ENCODE measurements at regions not wholly inside any gene's neighbourhood (a gene's known extent, or its start where the extent isn't known, plus 50 kb on each side); places are given as distances from the start of the nearest gene placed in this dataset.

DNA sequence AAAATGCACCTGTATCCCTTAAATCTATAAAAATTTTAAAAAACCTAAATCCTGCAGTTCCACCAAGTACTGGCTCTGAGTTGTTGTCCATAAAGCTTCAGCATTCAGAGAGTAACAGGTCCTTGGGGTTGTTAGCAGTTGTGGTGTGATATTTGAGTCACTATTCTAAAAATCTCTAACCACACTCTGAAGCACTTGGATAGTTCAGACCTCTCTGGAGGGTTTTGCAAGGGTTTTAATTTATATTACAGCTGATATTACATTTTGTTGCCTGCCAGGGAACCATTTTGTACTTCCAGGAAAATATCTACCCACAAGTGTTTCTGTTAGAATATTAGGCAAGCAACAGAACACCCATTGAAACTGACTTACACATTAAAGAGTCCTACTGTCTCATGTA lies 255.6 kb downstream of the TBL1XR1 start:
- Histone ChIP-seq H3K27ac (no peak overlapping the region), H3K27me3 (no peaks in the 10 kb centered on the region), H3K36me3 (no peaks in the 10 kb centered on the region), H3K9me3 (replicated peaks) (no peaks in the 10 kb centered on the region), H3K4me1 (peaks cover 3% of the 10 kb centered on the region; the same call in 1 of the 2 replicates), H3K4me3 (no peak overlapping the region)
- DNase-seq: no peak

DNA sequence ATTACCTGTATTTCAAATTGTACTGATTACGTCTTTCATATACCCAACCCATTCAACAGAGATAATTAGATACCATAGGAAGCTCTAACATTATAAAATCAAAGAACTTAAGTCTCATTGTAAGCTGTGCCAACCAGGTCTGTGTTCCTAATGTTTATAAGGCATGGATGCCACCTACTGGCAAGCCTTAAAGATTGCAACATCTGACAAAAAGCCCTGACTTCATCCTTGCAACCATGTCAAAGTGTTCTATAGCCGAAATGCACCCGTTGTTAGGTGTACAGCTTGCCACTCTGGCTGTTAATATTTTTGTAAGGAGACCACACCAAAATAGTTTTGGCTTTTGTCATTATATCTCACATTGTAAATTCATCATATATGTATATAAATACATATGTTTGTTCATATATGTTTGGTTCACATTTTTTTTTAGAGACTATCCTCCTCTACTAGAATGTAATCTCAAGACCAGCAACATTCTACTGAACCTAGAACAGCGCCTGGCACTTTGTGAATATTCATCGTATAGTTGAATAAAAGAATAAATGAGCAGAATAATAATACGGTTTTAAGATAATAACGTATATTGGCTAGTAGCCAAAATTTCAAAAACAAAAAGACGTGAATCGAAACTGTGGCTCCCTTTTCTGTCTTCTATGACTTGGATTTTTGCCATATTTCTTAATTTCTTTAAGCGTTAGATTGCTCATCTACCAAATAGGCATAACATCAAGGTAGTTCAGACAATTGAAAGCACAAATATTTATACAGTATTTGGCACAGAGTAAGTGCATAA lies 258.1 kb downstream of the TBL1XR1 start:
- no peaks in the 10 kb centered on the region for H3K27me3 ChIP-seq
- no peak overlapping the region for H3K4me3 ChIP-seq
- no peak overlapping the region for H3K27ac ChIP-seq
- H3K9me3 ChIP-seq (replicated peaks): no peaks in the 10 kb centered on the region
- no peaks in the 10 kb centered on the region for H3K36me3 ChIP-seq
- H3K4me1 ChIP-seq: peaks cover 11% of the 10 kb centered on the region
- peak; percentile 55 to 85 for DNase-seq

DNA sequence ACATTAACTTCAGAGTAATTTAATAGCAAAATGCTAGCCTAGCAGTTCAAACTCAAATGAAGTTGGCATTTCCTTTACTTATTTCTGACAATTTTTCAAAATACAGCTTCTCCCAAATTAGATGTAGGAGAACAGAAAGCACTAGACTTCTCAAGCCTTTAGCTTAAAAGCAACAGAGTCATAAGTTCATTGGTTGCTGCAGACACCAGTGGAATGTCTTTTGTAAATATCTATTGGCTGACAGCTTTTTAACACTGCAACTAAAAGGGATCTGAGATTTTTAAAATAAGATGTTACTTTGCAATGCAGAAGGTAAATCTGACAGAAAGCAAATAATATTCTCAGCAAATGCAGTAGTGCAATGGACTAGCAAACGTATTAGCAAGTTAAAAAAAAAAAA lies 259.3 kb downstream of the TBL1XR1 start:
- H3K4me3 ChIP-seq: no peak overlapping the region
- no peaks in the 10 kb centered on the region for H3K9me3 ChIP-seq (replicated peaks)
- H3K27ac ChIP-seq: no peak overlapping the region
- no peak for DNase-seq
- H3K4me1 ChIP-seq: peaks cover 11% of the 10 kb centered on the region
- H3K27me3 ChIP-seq: no peaks in the 10 kb centered on the region
- H3K36me3 ChIP-seq: no peaks in the 10 kb centered on the region

DNA sequence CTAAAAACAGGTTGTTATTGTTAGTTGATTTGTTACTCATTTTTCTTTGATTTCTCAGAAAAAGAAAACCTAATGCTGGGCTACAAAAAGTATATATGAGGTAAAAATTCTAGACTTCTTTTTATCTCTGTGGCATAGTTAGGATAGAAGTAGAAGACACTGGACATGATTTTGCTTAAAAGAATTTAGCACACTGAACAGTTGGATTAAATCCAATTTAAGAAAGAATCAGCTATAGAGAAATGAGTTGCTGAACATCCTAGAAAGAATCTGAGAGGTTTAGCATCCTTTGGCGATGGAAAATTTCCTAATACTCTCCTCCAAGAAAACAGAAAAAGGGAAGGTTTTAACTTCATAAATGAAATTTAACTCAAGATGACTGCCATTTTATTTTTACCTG lies 259.7 kb downstream of the TBL1XR1 start:
- no peaks in the 10 kb centered on the region for H3K9me3 ChIP-seq (replicated peaks)
- no peaks in the 10 kb centered on the region for H3K36me3 ChIP-seq
- H3K27ac ChIP-seq: no peak overlapping the region
- H3K4me1 ChIP-seq: peaks cover 11% of the 10 kb centered on the region
- H3K27me3 ChIP-seq: no peaks in the 10 kb centered on the region
- no peak overlapping the region for H3K4me3 ChIP-seq
- DNase-seq: no peak

DNA sequence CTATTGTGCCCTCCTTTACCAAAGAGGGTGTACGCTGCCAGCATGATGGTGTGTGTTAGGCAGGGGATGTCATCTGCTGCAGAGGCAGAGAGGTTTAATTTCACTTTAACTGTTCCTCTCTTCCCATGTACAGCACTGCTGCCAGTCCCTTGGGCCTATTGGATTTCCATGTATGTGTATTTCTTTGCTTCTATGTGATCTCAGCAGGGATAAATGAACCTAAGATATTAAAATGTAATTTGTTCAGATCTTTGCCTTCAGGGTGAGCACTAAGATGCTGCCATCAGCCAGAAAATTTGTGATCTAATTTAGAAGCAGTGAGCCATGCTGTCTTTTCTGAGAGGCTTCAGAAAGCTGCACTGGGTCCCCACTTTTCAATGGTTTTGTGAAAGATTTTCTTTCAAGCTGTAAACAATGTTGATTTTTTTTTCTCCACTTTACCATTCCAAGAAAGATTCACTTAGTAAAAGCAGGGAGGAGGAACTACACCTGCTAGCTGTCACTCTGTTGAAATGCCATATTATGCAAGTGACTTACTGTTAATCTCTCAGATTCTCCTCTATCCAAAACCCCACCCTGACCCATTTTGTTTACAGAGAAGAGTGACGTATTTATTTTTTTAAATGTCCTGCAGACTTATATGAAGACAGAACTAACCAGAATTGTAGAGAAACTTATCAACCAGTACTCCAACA lies 261.9 kb downstream of the TBL1XR1 start:
- Histone ChIP-seq H3K4me1 (peaks cover 11% of the 10 kb centered on the region), H3K9me3 (replicated peaks) (no peaks in the 10 kb centered on the region), H3K27me3 (no peaks in the 10 kb centered on the region), H3K4me3 (no peak overlapping the region), H3K36me3 (no peaks in the 10 kb centered on the region), H3K27ac (no peak overlapping the region)
- peak in 1 of 2 experiments; percentile 37 for DNase-seq

- no peak for DNase-seq
Observed at GRCh38 chr3:176934698-176935097, 262.6 kb downstream of the TBL1XR1 start.

GRCh38 chr3:176933704-176934103 lies 263.6 kb downstream of the TBL1XR1 start:
- Histone ChIP-seq H3K9me3 (replicated peaks) (no peaks in the 10 kb centered on the region), H3K27me3 (no peaks in the 10 kb centered on the region), H3K4me3 (no peak overlapping the region), H3K27ac (no peak overlapping the region), H3K4me1 (peaks cover 9% of the 10 kb centered on the region), H3K36me3 (no peaks in the 10 kb centered on the region)
- no peak for DNase-seq

More at GRCh38 chr3:176934698-176935097, 262.6 kb downstream of the TBL1XR1 start:
- H3K9me3 ChIP-seq (replicated peaks): no peaks in the 10 kb centered on the region
- H3K4me3 ChIP-seq: no peak overlapping the region
- H3K27me3 ChIP-seq: no peaks in the 10 kb centered on the region
- H3K36me3 ChIP-seq: no peaks in the 10 kb centered on the region
- H3K27ac ChIP-seq: no peak overlapping the region
- H3K4me1 ChIP-seq: peaks cover 11% of the 10 kb centered on the region

DNA sequence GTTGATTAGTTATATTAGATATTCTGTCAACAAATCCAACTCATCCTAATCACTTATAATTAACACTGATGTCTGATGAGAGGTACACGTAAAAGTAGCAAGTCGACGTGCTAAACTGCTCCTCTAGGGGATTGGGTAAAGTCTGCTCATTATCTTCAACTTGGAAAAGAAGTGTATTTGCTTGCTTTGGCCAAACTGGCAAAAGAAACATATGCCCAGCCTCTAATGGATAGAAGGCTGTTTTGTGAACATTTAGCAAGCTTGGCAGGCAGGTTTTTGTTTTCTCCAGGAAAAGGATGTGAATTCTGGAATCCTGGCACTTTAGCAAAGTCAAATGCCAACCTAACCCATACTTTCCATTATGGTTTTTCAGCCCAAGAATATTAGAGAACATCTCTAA lies 264.8 kb downstream of the TBL1XR1 start:
- Histone ChIP-seq H3K27me3 (no peaks in the 10 kb centered on the region), H3K36me3 (no peaks in the 10 kb centered on the region), H3K27ac (no peak overlapping the region), H3K4me3 (no peak overlapping the region), H3K9me3 (replicated peaks) (no peaks in the 10 kb centered on the region), H3K4me1 (peaks cover 8% of the 10 kb centered on the region)
- DNase-seq: no peak

- Histone ChIP-seq H3K4me3 (no peak overlapping the region), H3K27ac (no peak overlapping the region), H3K9me3 (replicated peaks) (no peaks in the 10 kb centered on the region), H3K4me1 (peaks cover 8% of the 10 kb centered on the region), H3K36me3 (no peaks in the 10 kb centered on the region), H3K27me3 (no peaks in the 10 kb centered on the region)
- no peak for DNase-seq
Observed at GRCh38 chr3:176931991-176932390, 265.3 kb downstream of the TBL1XR1 start.

DNA sequence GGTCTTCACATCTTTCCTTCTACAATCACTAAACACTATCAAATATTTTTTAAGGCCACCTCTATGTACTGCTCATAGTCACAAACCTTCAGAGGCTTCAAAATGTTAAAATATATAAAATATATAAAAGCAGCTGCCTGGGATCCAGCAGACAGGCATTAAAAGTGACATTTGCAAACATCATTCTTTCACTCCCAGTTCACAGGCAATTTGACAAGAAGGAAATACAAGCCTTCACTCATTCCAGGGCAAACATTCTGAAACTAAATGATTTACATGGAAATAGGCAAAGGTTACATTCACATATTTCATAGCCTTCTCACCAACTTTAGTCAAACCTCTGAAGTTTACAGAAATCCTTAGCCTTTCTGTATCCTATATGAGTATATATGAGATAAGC lies 266.3 kb downstream of the TBL1XR1 start:
- Histone ChIP-seq H3K27ac (no peak overlapping the region), H3K4me1 (peaks cover 8% of the 10 kb centered on the region), H3K27me3 (no peaks in the 10 kb centered on the region), H3K4me3 (no peak overlapping the region), H3K9me3 (replicated peaks) (no peaks in the 10 kb centered on the region), H3K36me3 (no peaks in the 10 kb centered on the region)
- DNase-seq: no peak

DNA sequence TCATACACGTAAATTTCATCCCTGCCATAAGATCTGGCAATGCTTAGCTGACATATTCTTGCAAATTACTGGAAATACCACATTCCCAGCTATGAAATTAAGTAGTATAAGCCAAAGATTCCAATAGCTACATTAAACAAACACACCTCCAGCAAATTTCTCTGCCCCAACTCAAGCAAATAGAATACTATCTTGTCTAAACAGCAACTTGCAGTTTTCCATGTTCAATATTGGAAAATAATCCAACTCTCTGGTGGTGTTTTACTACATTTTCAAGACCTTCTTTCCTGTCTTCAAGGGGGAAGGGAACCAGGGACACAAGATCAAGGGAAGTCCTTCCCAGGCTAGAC lies 268.7 kb downstream of the TBL1XR1 start:
- DNase-seq: no peak
- Histone ChIP-seq H3K36me3 (no peaks in the 10 kb centered on the region), H3K4me3 (no peak overlapping the region), H3K9me3 (replicated peaks) (no peaks in the 10 kb centered on the region), H3K27me3 (no peaks in the 10 kb centered on the region), H3K4me1 (no peaks in the 10 kb centered on the region), H3K27ac (no peak overlapping the region)

DNA sequence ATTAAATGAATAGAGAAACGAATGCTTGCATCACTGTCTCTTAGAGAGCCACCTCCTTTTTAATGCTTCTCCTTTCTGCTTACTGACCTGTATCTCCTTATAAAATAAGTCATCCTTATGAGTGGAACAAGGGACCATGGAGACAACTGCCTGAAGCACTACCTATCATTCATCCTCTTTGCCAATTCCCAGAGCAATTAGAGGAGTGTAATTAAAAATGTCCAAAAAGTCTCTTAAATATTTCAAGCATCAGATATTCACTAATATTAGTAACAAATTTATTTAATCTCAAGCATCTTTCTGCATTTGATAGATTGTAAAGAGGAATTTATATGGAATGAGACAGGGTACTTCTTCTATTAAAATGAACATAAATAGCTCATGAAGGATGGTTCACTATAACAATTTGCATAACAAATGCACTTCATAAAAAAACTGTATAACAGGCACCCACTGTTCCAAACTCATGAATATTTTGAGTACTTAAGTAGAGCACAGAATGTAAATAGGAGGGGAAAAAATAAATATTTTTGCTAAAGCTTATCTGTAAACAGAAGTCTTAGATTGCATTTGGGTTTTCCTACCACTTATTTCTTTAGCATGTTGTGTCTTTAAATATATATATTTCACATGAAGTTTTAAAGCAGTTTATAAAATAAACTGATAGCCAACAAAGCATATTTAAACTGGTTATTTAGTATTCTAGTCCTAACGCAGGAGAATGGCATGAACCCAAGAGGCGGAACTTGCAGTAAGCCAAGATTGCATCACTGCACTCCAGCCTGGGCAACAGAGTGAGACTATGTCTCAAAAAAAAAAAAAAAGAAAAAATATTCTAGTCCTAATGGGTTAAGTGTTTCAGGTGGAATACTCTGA lies 269.3 kb downstream of the TBL1XR1 start:
- H3K9me3 ChIP-seq (replicated peaks): no peaks in the 10 kb centered on the region
- no peaks in the 10 kb centered on the region for H3K4me1 ChIP-seq
- H3K36me3 ChIP-seq: no peaks in the 10 kb centered on the region
- H3K27me3 ChIP-seq: no peaks in the 10 kb centered on the region
- DNase-seq: no peak
- H3K27ac ChIP-seq: no peak overlapping the region
- no peak overlapping the region for H3K4me3 ChIP-seq

GRCh38 chr3:176927280-176927679 lies 270.0 kb downstream of the TBL1XR1 start:
- DNase-seq: no peak
- no peaks in the 10 kb centered on the region for H3K27me3 ChIP-seq
- H3K4me3 ChIP-seq: no peak overlapping the region
- H3K4me1 ChIP-seq: no peaks in the 10 kb centered on the region
- no peaks in the 10 kb centered on the region for H3K9me3 ChIP-seq (replicated peaks)
- no peaks in the 10 kb centered on the region for H3K36me3 ChIP-seq
- no peak overlapping the region for H3K27ac ChIP-seq

- no peak overlapping the region for H3K27ac ChIP-seq
- no peak for DNase-seq
Observed at GRCh38 chr3:176926688-176927087, 270.6 kb downstream of the TBL1XR1 start.

GRCh38 chr3:176926034-176926433 lies 271.2 kb downstream of the TBL1XR1 start:
- H3K4me1 ChIP-seq: peaks cover 11% of the 10 kb centered on the region
- DNase-seq: no peak
- H3K36me3 ChIP-seq: no peaks in the 10 kb centered on the region
- no peak overlapping the region for H3K4me3 ChIP-seq
- no peaks in the 10 kb centered on the region for H3K9me3 ChIP-seq (replicated peaks)
- no peak overlapping the region for H3K27ac ChIP-seq
- no peaks in the 10 kb centered on the region for H3K27me3 ChIP-seq

More at GRCh38 chr3:176926688-176927087, 270.6 kb downstream of the TBL1XR1 start:
- no peaks in the 10 kb centered on the region for H3K27me3 ChIP-seq
- H3K4me3 ChIP-seq: no peak overlapping the region
- H3K9me3 ChIP-seq (replicated peaks): no peaks in the 10 kb centered on the region
- H3K36me3 ChIP-seq: no peaks in the 10 kb centered on the region
- H3K4me1 ChIP-seq: peaks cover 4% of the 10 kb centered on the region

Data from SJCRH30 (cell line).